PC-9 (cell line): ENCODE measurements at regions not wholly inside any gene's neighbourhood (a gene's known extent, or its start where the extent isn't known, plus 50 kb on each side); places are given as distances from the start of the nearest gene placed in this dataset.

ENCODE experiments used
- EZH2 ChIP-seq: fragments of 200-600 bp; sonication (generic); IDR thresholded peaks from 2 replicates; pipeline ENCODE4 v1.8.0; 2017; ENCODE audit warnings: antibody characterized with exemption, low read depth
- TF ChIP-seq, protein P1 (sequence below): fragments of 200-600 bp; sonication (generic); conservative IDR thresholded peaks from 2 replicates; pipeline ENCODE4 v1.6.1; 2017; ENCODE audit warnings: mixed run types, antibody characterized with exemption, mild to moderate bottlenecking, moderate library complexity

DNA sequence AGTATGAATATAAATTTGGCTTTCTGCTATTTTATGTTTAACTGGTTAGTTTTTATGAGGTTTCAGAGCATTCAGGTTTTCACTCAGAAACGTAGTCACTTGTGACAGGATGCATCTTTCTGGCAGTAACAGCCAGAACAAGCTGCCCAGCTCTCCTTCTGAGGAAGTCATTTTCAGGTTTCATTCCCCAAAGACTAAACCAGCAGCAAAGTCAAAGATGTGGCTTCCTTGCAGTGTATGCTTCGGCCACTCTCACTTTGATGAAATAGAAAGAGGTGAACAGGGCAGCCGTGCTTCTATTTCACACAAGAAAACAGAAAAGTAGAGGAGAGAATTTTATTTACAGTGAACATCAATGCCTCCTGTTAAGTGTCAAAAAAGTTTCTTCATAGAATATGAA lies 469.1 kb downstream of the BTBD3 start:
- TF ChIP-seq, protein P1, sequence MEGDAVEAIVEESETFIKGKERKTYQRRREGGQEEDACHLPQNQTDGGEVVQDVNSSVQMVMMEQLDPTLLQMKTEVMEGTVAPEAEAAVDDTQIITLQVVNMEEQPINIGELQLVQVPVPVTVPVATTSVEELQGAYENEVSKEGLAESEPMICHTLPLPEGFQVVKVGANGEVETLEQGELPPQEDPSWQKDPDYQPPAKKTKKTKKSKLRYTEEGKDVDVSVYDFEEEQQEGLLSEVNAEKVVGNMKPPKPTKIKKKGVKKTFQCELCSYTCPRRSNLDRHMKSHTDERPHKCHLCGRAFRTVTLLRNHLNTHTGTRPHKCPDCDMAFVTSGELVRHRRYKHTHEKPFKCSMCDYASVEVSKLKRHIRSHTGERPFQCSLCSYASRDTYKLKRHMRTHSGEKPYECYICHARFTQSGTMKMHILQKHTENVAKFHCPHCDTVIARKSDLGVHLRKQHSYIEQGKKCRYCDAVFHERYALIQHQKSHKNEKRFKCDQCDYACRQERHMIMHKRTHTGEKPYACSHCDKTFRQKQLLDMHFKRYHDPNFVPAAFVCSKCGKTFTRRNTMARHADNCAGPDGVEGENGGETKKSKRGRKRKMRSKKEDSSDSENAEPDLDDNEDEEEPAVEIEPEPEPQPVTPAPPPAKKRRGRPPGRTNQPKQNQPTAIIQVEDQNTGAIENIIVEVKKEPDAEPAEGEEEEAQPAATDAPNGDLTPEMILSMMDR: no peak
- no peak for TF ChIP-seq EZH2
